ENCODE measurements at regions not wholly inside any gene's neighbourhood (a gene's known extent, or its start where the extent isn't known, plus 50 kb on each side); places are given as distances from the start of the nearest gene placed in this dataset.
"Not testable (repeated sequence)": the region's sequence is repeated elsewhere in the genome, so short reads cannot be mapped to it uniquely, and the experiment has no call there.

DNA sequence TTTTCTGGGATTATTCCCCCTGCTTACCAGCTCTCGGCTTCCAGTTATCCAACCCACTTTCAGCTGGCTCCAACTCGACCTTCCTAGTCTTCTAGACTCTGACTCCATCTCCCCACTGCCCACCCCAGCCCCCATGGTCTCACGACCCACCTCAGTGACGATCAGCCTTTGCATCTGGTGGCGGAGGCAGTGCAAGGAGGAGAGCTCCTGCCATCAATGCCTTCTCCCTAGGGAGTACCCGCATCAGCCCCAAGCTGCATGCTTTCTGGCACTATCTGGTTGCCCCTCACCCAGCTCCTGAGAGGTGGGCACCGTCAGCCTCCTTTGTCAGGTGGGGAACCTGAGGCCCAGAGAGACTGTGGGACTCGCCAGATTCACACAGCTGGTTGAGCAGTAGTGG, 72.6 kb upstream of the RPL38 start:
- intact Hi-C loops (cut with DNase I; ENCODE audit: low total_unique reads): no loop called here
- TF ChIP-seq, protein P1, sequence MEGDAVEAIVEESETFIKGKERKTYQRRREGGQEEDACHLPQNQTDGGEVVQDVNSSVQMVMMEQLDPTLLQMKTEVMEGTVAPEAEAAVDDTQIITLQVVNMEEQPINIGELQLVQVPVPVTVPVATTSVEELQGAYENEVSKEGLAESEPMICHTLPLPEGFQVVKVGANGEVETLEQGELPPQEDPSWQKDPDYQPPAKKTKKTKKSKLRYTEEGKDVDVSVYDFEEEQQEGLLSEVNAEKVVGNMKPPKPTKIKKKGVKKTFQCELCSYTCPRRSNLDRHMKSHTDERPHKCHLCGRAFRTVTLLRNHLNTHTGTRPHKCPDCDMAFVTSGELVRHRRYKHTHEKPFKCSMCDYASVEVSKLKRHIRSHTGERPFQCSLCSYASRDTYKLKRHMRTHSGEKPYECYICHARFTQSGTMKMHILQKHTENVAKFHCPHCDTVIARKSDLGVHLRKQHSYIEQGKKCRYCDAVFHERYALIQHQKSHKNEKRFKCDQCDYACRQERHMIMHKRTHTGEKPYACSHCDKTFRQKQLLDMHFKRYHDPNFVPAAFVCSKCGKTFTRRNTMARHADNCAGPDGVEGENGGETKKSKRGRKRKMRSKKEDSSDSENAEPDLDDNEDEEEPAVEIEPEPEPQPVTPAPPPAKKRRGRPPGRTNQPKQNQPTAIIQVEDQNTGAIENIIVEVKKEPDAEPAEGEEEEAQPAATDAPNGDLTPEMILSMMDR (IDR thresholded peaks at IDR 0.05): no peak
- no peak for TF ChIP-seq POLR2A (IDR thresholded peaks at IDR 0.05)
- WGBS, 2 donors: 80 to 83% methylated on average over 8 of the region's 8 CpGs
- DNase-seq (ENCODE audit: low spot score in 2 of 2): no peak
- no peak overlapping the region for H3K4me3 ChIP-seq (ENCODE audit: low read depth, poor library complexity, severe bottlenecking)

DNA sequence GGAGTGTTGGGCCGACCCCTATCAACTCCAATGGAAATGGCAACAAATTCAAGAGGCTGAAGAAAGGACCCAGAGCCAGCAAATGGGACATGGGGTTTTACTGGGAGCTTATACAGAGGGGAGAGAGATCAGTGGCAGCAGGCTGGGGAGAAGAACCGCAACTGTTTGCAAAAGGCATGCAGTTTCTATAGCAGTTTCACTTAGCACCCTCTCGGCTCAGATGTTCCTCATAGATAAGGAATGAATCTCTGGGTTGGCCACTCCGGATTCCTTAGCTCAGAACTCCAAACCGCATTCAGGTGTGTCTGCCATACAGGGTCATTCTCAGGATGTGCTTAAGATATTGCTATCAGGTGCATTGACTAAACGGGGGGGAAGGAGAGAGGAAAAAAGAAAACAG, 71.1 kb upstream of the RPL38 start:
- no peak overlapping the region for H3K4me3 ChIP-seq (ENCODE audit: low read depth, poor library complexity, severe bottlenecking)
- peak in 1 of 2 donors; percentile 28 for DNase-seq (ENCODE audit: low spot score in 2 of 2)
- intact Hi-C loops (cut with DNase I; ENCODE audit: low total_unique reads): no loop called here
- TF ChIP-seq, protein P1 (IDR thresholded peaks at IDR 0.05): no peak
- no peak for TF ChIP-seq POLR2A (IDR thresholded peaks at IDR 0.05)
- 80 to 86% methylated on average over 6 of the region's 6 CpGs for WGBS, 2 donors

DNA sequence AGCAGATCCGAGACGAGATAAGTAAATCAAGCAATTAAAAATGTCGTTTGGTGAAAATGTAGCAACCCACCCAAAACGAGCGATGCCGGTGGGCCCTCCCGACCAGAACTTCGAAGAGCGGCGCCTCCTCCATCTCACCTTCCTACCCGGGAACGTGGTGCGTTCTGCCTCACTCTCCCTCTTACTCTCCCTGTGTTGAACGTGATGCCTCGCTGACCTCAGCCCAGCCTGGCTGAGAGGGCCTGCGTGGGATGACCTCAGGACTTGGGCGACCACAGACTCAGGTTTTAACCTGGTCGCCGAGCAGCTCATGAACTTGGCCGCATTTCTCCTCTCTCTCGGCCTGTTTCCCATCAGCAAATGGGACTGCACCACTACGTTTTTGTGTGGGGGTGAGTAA, 69.7 kb upstream of the RPL38 start:
- H3K4me3 ChIP-seq (ENCODE audit: low read depth, poor library complexity, severe bottlenecking): no peak overlapping the region
- intact Hi-C loops (cut with DNase I; ENCODE audit: low total_unique reads): no loop called here
- no peak for TF ChIP-seq POLR2A (IDR thresholded peaks at IDR 0.05)
- TF ChIP-seq, protein P1 (IDR thresholded peaks at IDR 0.05): no peak
- DNase-seq (ENCODE audit: low spot score in 2 of 2): peak in 1 of 2 donors; percentile 80
- 77 to 80% methylated on average over 22 of the region's 22 CpGs for whole genome bisulfite sequencing, 2 donors

DNA sequence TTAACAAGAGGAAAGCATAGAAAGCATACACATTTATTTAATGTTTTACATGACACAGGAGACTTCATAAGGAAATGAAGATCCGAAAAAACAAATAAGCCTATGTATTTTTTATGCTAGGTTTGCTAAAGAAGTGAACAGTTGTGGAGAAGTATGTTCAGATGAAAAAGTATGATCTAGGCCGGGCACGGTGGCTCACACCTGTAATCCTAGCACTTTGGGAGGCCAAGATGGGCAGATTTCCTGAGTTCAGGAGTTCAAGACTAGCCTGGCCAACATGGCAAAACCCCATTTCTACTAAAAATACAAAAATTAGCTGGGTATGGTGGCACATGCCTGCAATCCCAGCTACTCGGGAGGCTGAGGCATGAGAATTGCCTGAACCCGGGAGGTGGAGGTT, 69.2 kb upstream of the RPL38 start:
- WGBS, 2 donors: 81 to 84% methylated on average over 5 of the region's 5 CpGs
- peak in 1 of 2 donors; percentile 70 for DNase-seq (ENCODE audit: low spot score in 2 of 2)
- H3K4me3 ChIP-seq (ENCODE audit: low read depth, poor library complexity, severe bottlenecking); intact Hi-C loops (cut with DNase I; ENCODE audit: low total_unique reads): not testable (repeated sequence)

DNA sequence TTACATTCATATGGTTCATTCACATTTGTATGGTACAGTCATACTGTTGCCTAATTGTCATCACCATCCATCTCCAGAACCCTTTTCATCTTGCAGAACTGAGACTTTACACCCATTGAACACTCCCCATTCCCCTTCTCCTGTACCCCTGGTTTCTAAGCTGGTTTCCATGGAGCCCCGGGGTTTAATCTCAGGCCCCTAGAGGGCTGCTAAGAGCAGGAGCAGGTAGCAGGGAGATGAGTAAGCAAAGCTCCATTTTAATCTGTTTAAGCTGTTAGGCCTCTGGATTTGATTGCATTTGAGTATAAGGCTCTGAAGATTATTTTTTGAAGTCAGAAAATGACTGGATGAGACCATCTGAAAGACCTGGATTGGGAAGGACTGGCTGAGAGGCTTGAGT, 68.5 kb upstream of the RPL38 start:
- no peak for DNase-seq (ENCODE audit: low spot score in 2 of 2)
- intact Hi-C loops (cut with DNase I; ENCODE audit: low total_unique reads): no loop called here
- no peak overlapping the region for H3K4me3 ChIP-seq (ENCODE audit: low read depth, poor library complexity, severe bottlenecking)
- TF ChIP-seq POLR2A (IDR thresholded peaks at IDR 0.05): no peak
- TF ChIP-seq, protein P1 (IDR thresholded peaks at IDR 0.05): no peak
- WGBS, 2 donors: 74 to 81% methylated on average over 1 of the region's 1 CpG

DNA sequence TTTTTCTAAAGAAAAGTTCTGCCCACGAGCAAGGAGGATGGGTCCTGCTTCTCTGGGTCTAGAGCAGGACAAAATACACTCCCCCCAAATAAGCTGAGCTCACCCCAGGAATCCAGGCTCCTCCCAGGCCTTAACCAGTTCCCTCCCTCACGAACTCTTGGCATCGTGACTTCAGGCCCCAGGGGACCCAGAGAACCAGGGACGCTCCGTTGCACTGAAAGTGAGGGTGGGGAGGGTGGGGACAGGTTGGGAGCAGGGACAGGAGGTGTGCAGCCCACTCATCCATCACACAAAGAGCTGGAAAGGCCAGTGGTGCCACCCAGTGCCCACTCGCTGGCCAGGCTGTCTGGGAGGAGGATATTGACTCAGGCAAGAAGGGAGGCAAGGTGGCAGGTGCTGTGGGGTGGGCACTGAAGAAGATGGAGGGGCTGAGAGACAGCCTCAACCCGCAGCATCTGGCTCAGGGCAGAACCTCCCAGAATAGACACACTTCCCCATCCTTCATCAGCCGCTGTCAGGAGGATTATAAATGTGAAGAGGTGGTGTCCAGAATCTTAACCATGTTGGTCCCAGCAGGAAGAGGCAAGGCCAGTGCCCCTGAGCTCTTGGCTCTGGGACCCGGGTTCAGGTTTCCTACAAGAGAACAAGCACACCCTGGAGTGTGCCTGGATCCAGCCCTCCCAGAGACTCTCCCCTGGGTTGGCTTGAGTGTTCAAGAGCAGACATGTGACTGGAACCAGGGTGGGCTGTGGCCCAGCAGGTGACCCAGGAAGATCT, 67.9 kb upstream of the RPL38 start:
- peak in 1 of 2 donors; percentile 48 for DNase-seq (ENCODE audit: low spot score in 2 of 2)
- no peak overlapping the region for H3K4me3 ChIP-seq (ENCODE audit: low read depth, poor library complexity, severe bottlenecking)
- TF ChIP-seq, protein P1 (IDR thresholded peaks at IDR 0.05): no peak
- no peak for TF ChIP-seq POLR2A (IDR thresholded peaks at IDR 0.05)
- intact Hi-C loops (cut with DNase I; ENCODE audit: low total_unique reads): no loop called here
- 57 to 67% methylated on average over 9 of the region's 9 CpGs for WGBS, 2 donors

Measured in lower leg skin (tissue), 4 donors.